H9 (cell line): ENCODE measurements at regions not wholly inside any gene's neighbourhood (a gene's known extent, or its start where the extent isn't known, plus 50 kb on each side); places are given as distances from the start of the nearest gene placed in this dataset.

Experiments
- DNase-seq: peaks from one replicate; pipeline ENCODE4 v3.0.0-alpha.2; 2017
- H2AFZ ChIP-seq: one replicate; pipeline ENCODE4 v1.6.1; 2013; ENCODE audit warnings: mild to moderate bottlenecking, low read length, control low read depth, moderate library complexity
- H2AK5ac ChIP-seq: 2 replicates; pipeline ENCODE4 v1.6.1; 2013; ENCODE audit warnings: low read length, control low read depth, mixed read lengths; ENCODE audit not compliant: insufficient read length
- H2BK120ac ChIP-seq: one replicate; pipeline ENCODE4 v1.6.1; 2013; ENCODE audit warnings: low read depth, mild to moderate bottlenecking, low read length, control low read depth, inconsistent platforms; ENCODE audit not compliant: poor library complexity, severe bottlenecking
- H2BK12ac ChIP-seq: 2 replicates; pipeline ENCODE4 v1.6.1; 2013; ENCODE audit warnings: low read length, control low read depth, mixed read lengths, low read depth; ENCODE audit not compliant: insufficient read length
- H2BK15ac ChIP-seq: 2 replicates; pipeline ENCODE4 v1.6.1; 2013; ENCODE audit warnings: low read depth, low read length, control low read depth
- H2BK20ac ChIP-seq: one replicate; pipeline ENCODE4 v1.6.1; 2013; ENCODE audit warnings: low read depth, mild to moderate bottlenecking, low read length, control low read depth, inconsistent platforms; ENCODE audit not compliant: poor library complexity, severe bottlenecking
- H2BK5ac ChIP-seq: 2 replicates; pipeline ENCODE4 v1.6.1; 2013; ENCODE audit warnings: low read length, control low read depth, mixed read lengths; ENCODE audit not compliant: insufficient read length
- H3K14ac ChIP-seq: 2 replicates; pipeline ENCODE4 v1.6.1; 2013; ENCODE audit warnings: low read length, control low read depth; ENCODE audit not compliant: insufficient read depth
- H3K18ac ChIP-seq: 2 replicates; pipeline ENCODE4 v1.6.1; 2013; ENCODE audit warnings: low read depth, mild to moderate bottlenecking, mixed read lengths, low read length, control low read depth; ENCODE audit not compliant: insufficient read length
- H3K23ac ChIP-seq: 2 replicates; pipeline ENCODE4 v1.6.1; 2013; ENCODE audit warnings: low read length, control low read depth, mixed read lengths, low read depth; ENCODE audit not compliant: insufficient read length
- H3K23me2 ChIP-seq: 2 replicates; pipeline ENCODE4 v1.6.1; 2013; ENCODE audit warnings: low read depth, mild to moderate bottlenecking, mixed read lengths, low read length, control low read depth; ENCODE audit not compliant: insufficient read length, poor library complexity, severe bottlenecking
- H3K27ac ChIP-seq: 2 replicates; pipeline ENCODE4 v1.5.1; 2013; ENCODE audit warnings: low read length, control low read depth, mixed read lengths, low read depth; ENCODE audit not compliant: insufficient read length
- H3K27me3 ChIP-seq: 2 replicates; pipeline ENCODE4 v1.6.1; 2013; ENCODE audit warnings: low read length, control low read depth, inconsistent platforms; ENCODE audit not compliant: insufficient read depth
- H3K4ac ChIP-seq: 2 replicates; pipeline ENCODE4 v1.6.1; 2013; ENCODE audit warnings: low read depth, mild to moderate bottlenecking, control low read depth, inconsistent platforms, low read length, moderate library complexity
- H3K4me1 ChIP-seq: 2 replicates; pipeline ENCODE4 v1.6.1; 2013; ENCODE audit warnings: low read length, control low read depth, inconsistent platforms; ENCODE audit not compliant: insufficient read depth
- H3K4me2 ChIP-seq: 2 replicates; pipeline ENCODE4 v1.6.1; 2013; ENCODE audit warnings: low read length, control low read depth, mixed read lengths; ENCODE audit not compliant: insufficient read length, insufficient read depth
- H3K56ac ChIP-seq: 2 replicates; pipeline ENCODE4 v1.6.1; 2013; ENCODE audit warnings: low read depth, mild to moderate bottlenecking, mixed read lengths, low read length, control low read depth; ENCODE audit not compliant: insufficient read length
- H3K79me1 ChIP-seq: 2 replicates; pipeline ENCODE4 v1.6.1; 2013; ENCODE audit warnings: low read depth, mild to moderate bottlenecking, moderate library complexity, low read length, control low read depth, inconsistent platforms; ENCODE audit not compliant: insufficient read depth, poor library complexity, severe bottlenecking
- H3K79me2 ChIP-seq: 2 replicates; pipeline ENCODE4 v1.6.1; 2013; ENCODE audit warnings: low read length, control low read depth, inconsistent platforms; ENCODE audit not compliant: insufficient read depth
- H3K9ac ChIP-seq: 2 replicates; pipeline ENCODE4 v1.6.1; 2013; ENCODE audit warnings: low read length, control low read depth, mixed read lengths; ENCODE audit not compliant: insufficient read length; ENCODE audit errors: extremely low read depth
- H3K9me3 ChIP-seq: one replicate; pipeline ENCODE4 v1.6.1; 2013; ENCODE audit warnings: low read depth, low read length, inconsistent platforms; ENCODE audit not compliant: control insufficient read depth
- H3T11ph ChIP-seq: one replicate; pipeline ENCODE4 v1.6.1; 2013; ENCODE audit warnings: mild to moderate bottlenecking, low read length, control low read depth, inconsistent platforms
- H4K20me1 ChIP-seq: one replicate; pipeline ENCODE4 v1.6.1; 2013; ENCODE audit not compliant: control insufficient read depth, insufficient read length, insufficient read depth
- H4K5ac ChIP-seq: 2 replicates; pipeline ENCODE4 v1.6.1; 2013; ENCODE audit warnings: low read depth, mild to moderate bottlenecking, mixed read lengths, low read length, control low read depth; ENCODE audit not compliant: insufficient read length
- H4K8ac ChIP-seq: replicated peaks from 2 replicates; pipeline ENCODE4 v1.6.1; 2013; ENCODE audit warnings: low read length, control low read depth, mixed read lengths, low read depth; ENCODE audit not compliant: insufficient read length
- H4K91ac ChIP-seq: 2 replicates; pipeline ENCODE4 v1.6.1; 2013; ENCODE audit warnings: low read depth, mild to moderate bottlenecking, moderate library complexity, mixed read lengths, low read length, control low read depth; ENCODE audit not compliant: insufficient read length
- H3K27ac Mint-ChIP-seq, 3 experiments: 2 replicates in 2 of 3; 3 replicates in 1 of 3; pipeline ENCODE4 v1.8.0; 2020 to 2021; ENCODE audit warnings: mixed read lengths in 3 of 3, mild to moderate bottlenecking in 1 of 3, moderate library complexity in 1 of 3
- H3K27me3 Mint-ChIP-seq: 2 replicates; pipeline ENCODE4 v1.8.0; 2021; ENCODE audit warnings: low read depth, mild to moderate bottlenecking, moderate library complexity, mixed read lengths
- H3K36me3 Mint-ChIP-seq, 3 experiments: 2 replicates in 2 of 3; 3 replicates in 1 of 3; pipeline ENCODE4 v1.8.0; 2020 to 2021; ENCODE audit warnings: low read depth in 3 of 3, mixed read lengths in 3 of 3; ENCODE audit not compliant: insufficient read depth in 1 of 3
- H3K4me1 Mint-ChIP-seq, 2 experiments: 2 replicates each; pipeline ENCODE4 v1.8.0; 2020; ENCODE audit warnings: mixed read lengths in 2 of 2
- H3K4me3 Mint-ChIP-seq, 2 experiments: 2 replicates in 1 of 2; 3 replicates in 1 of 2; pipeline ENCODE4 v1.8.0; 2020 to 2021; ENCODE audit warnings: mild to moderate bottlenecking in 2 of 2, mixed read lengths in 2 of 2, moderate library complexity in 1 of 2
- H3K9me3 Mint-ChIP-seq, 2 experiments: 2 replicates in 1 of 2; 3 replicates in 1 of 2; pipeline ENCODE4 v1.8.0; 2020; ENCODE audit warnings: mild to moderate bottlenecking in 2 of 2, mixed read lengths in 2 of 2, moderate library complexity in 1 of 2
- WGBS: extraction: QIAGEN DNeasy Blood & Tissue Kit; methylation state at CpG from one replicate; pipeline ENCODE4 v1.1.7; 2013; ENCODE audit warnings: missing lambda C conversion rate, low lambda C conversion rate, mixed read lengths; ENCODE audit not compliant: insufficient read length; ENCODE audit errors: extremely low coverage; 5-methylcytosine and 5-hydroxymethylcytosine counted together
- TF ChIP-seq, protein P1 (sequence below): fragments of 200-600 bp; sonication (generic); conservative IDR thresholded peaks from 3 replicates; pipeline ENCODE4 v1.8.0; 2021; ENCODE audit warnings: antibody characterized with exemption, mild to moderate bottlenecking

DNA sequence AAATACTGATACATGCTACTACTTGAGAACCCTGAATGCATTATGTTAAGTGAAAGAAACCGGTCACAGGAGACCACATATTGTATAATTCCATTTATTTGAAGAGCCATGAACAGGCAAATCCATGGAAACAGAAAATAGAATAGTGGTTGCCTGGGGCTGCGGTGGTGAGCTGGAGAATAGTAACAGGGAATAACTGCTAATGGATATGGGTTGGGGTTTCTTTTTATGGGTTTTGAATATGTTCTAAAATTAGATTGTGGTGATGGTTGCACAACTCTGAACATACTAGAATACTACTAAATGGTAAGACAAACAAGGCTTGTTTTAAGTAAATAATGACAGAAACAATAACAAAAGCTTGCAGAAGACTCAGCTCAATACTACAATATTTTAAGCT lies 293.0 kb downstream of the BTG1 start:
- H3K27me3 ChIP-seq: no peaks in the 10 kb centered on the region
- H3K56ac ChIP-seq: no peak overlapping the region
- no peak overlapping the region for H3K4me2 ChIP-seq
- H3K14ac ChIP-seq: no peak overlapping the region
- no peaks in the 10 kb centered on the region for H3K9me3 ChIP-seq
- Mint-ChIP-seq H3K27ac (no peak overlapping the region), H3K4me1 (peaks cover 0 to 3% of the 10 kb centered on the region in 2 experiments; a peak in 1 of 4 replicates), H3K9me3 (no peaks in the 10 kb centered on the region), H3K36me3 (no peaks in the 10 kb centered on the region), H3K27me3 (no peaks in the 10 kb centered on the region), H3K4me3 (no peak overlapping the region)
- no peak overlapping the region for H4K5ac ChIP-seq
- no peaks in the 10 kb centered on the region for H3K79me2 ChIP-seq
- H4K20me1 ChIP-seq: no peaks in the 10 kb centered on the region
- H2BK15ac ChIP-seq: no peak overlapping the region
- no peak overlapping the region for H3K18ac ChIP-seq
- no peaks in the 10 kb centered on the region for H3K23me2 ChIP-seq
- H3K4ac ChIP-seq: no peak overlapping the region
- TF ChIP-seq, protein P1, sequence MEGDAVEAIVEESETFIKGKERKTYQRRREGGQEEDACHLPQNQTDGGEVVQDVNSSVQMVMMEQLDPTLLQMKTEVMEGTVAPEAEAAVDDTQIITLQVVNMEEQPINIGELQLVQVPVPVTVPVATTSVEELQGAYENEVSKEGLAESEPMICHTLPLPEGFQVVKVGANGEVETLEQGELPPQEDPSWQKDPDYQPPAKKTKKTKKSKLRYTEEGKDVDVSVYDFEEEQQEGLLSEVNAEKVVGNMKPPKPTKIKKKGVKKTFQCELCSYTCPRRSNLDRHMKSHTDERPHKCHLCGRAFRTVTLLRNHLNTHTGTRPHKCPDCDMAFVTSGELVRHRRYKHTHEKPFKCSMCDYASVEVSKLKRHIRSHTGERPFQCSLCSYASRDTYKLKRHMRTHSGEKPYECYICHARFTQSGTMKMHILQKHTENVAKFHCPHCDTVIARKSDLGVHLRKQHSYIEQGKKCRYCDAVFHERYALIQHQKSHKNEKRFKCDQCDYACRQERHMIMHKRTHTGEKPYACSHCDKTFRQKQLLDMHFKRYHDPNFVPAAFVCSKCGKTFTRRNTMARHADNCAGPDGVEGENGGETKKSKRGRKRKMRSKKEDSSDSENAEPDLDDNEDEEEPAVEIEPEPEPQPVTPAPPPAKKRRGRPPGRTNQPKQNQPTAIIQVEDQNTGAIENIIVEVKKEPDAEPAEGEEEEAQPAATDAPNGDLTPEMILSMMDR: no peak
- H3K4me1 ChIP-seq: no peaks in the 10 kb centered on the region
- H4K91ac ChIP-seq: no peak overlapping the region
- H2BK5ac ChIP-seq: no peak overlapping the region
- no peak overlapping the region for H3K9ac ChIP-seq
- no peak for DNase-seq
- no peak overlapping the region for H3T11ph ChIP-seq
- no peak overlapping the region for H2AFZ ChIP-seq
- WGBS: no CpG with 5 or more reads among the region's 2 CpGs
- no peaks in the 10 kb centered on the region for H3K79me1 ChIP-seq
- no peak overlapping the region for H3K23ac ChIP-seq
- no peak overlapping the region for H2BK20ac ChIP-seq
- no peak overlapping the region for H2BK12ac ChIP-seq
- H3K27ac ChIP-seq: no peak overlapping the region
- no peak overlapping the region for H2BK120ac ChIP-seq
- H2AK5ac ChIP-seq: no peak overlapping the region
- H4K8ac ChIP-seq: no peak overlapping the region
